HEK293 (cell line): ENCODE measurements at regions not wholly inside any gene's neighbourhood (a gene's known extent, or its start where the extent isn't known, plus 50 kb on each side); places are given as distances from the start of the nearest gene placed in this dataset.

Experiments
- CTCF ChIA-PET: fragments of 350-600 bp; formaldehyde crosslinking; extraction: SDS; loops from one replicate; lab custom pipeline; 2021; ENCODE audit warnings: antibody characterized with exemption; lab: Yijun Ruan, JAX
- POLR2A ChIA-PET: fragments of 300-600 bp; formaldehyde crosslinking; extraction: SDS; loops from one replicate; lab custom pipeline; 2020; ENCODE audit warnings: antibody characterized with exemption, inconsistent platforms; lab: Yijun Ruan, JAX
- H3K27ac ChIP-seq: fragments of 200-500 bp; sonication (Bioruptor generic); 2 replicates; pipeline ENCODE4 v1.5.1; 2014; ENCODE audit warnings: low read depth, low read length, control low read depth, inconsistent platforms; ENCODE audit errors: extremely low read depth
- H3K36me3 ChIP-seq, 2 experiments: fragments of 200-500 bp in 1 of 2; sonication (Bioruptor generic) in 1 of 2; 1 replicate in 1 of 2; 2 replicates in 1 of 2; pipeline ENCODE4 v1.5.1; 2014 to 2017; ENCODE audit warnings: inconsistent platforms in 2 of 2, low read length in 2 of 2; ENCODE audit not compliant: control insufficient read depth in 2 of 2, insufficient read depth in 1 of 2
- H3K4me1 ChIP-seq: fragments of 200-500 bp; sonication (Bioruptor generic); 2 replicates; pipeline ENCODE4 v1.5.1; 2014; ENCODE audit warnings: mild to moderate bottlenecking, low read length, inconsistent platforms; ENCODE audit not compliant: control insufficient read depth, insufficient read depth
- H3K4me3 ChIP-seq: 2 replicates; pipeline ENCODE4 v1.5.1; 2011; ENCODE audit warnings: low read depth, mild to moderate bottlenecking, control low read depth, low read length, moderate library complexity
- H3K9me3 ChIP-seq: fragments of 200-500 bp; sonication (Bioruptor generic); 2 replicates; pipeline ENCODE4 v1.5.1; 2014; ENCODE audit warnings: low read depth, low read length, inconsistent platforms; ENCODE audit not compliant: control insufficient read depth, insufficient read depth
- GLI2 ChIP-seq: fragments of 450-650 bp; formaldehyde crosslinking; IDR thresholded peaks from 2 replicates; pipeline ENCODE4; 2017; ENCODE audit warnings: missing biosample characterization, missing genetic modification characterization, low read depth, borderline replicate concordance
- HOXC10 ChIP-seq: sonication (generic); formaldehyde crosslinking; IDR thresholded peaks from 2 replicates; pipeline ENCODE4 v1.8.1; 2023; ENCODE audit warnings: mild to moderate bottlenecking, missing genetic modification reagents
- IKZF3 ChIP-seq: fragments of 450-650 bp; IDR thresholded peaks from 2 replicates; pipeline ENCODE4 v1.5.0; 2018; ENCODE audit warnings: missing biosample characterization, mild to moderate bottlenecking, missing genetic modification characterization, moderate library complexity
- SP2 ChIP-seq: fragments of 450-650 bp; formaldehyde crosslinking; IDR thresholded peaks from 2 replicates; pipeline ENCODE4 v1.5.1; 2016; ENCODE audit warnings: missing biosample characterization, missing genetic modification characterization
- TRIM28 ChIP-seq: IDR thresholded peaks from 2 replicates; pipeline ENCODE4 v1.6.1; 2011; ENCODE audit warnings: low read length, control low read depth, borderline replicate concordance
- ZNF121 ChIP-seq: fragments of 450-650 bp; formaldehyde crosslinking; IDR thresholded peaks from 2 replicates; pipeline ENCODE4 v1.5.1; 2016; ENCODE audit warnings: missing biosample characterization, missing genetic modification characterization
- ZNF157 ChIP-seq: fragments of 450-650 bp; formaldehyde crosslinking; IDR thresholded peaks from 2 replicates; pipeline ENCODE4 v1.5.1; 2016; ENCODE audit warnings: missing biosample characterization, missing genetic modification characterization
- ZNF174 ChIP-seq: fragments of 450-650 bp; formaldehyde crosslinking; IDR thresholded peaks from 2 replicates; pipeline ENCODE4 v1.5.0; 2017; ENCODE audit warnings: missing biosample characterization, mild to moderate bottlenecking, missing genetic modification characterization
- ZNF248 ChIP-seq: fragments of 450-650 bp; formaldehyde crosslinking; IDR thresholded peaks from 2 replicates; pipeline ENCODE4 v1.5.1; 2017; ENCODE audit warnings: missing biosample characterization, missing genetic modification characterization
- ZNF354C ChIP-seq: fragments of 450-650 bp; formaldehyde crosslinking; IDR thresholded peaks from 2 replicates; pipeline ENCODE4 v1.5.1; 2016; ENCODE audit warnings: missing biosample characterization, missing genetic modification characterization, low read depth, borderline replicate concordance
- ZNF366 ChIP-seq: fragments of 450-650 bp; formaldehyde crosslinking; conservative IDR thresholded peaks from 2 replicates; pipeline ENCODE4 v1.5.1; 2016; ENCODE audit warnings: missing biosample characterization, missing genetic modification characterization
- ZNF423 ChIP-seq: fragments of 450-650 bp; formaldehyde crosslinking; IDR thresholded peaks from 2 replicates; pipeline ENCODE4 v1.5.1; 2016; ENCODE audit warnings: missing biosample characterization, missing genetic modification characterization
- ZNF664 ChIP-seq: fragments of 450-650 bp; formaldehyde crosslinking; IDR thresholded peaks from 2 replicates; pipeline ENCODE4 v1.5.1; 2016; ENCODE audit warnings: missing biosample characterization, missing genetic modification characterization
- ZNF76 ChIP-seq: fragments of 450-650 bp; formaldehyde crosslinking; IDR thresholded peaks from 2 replicates; pipeline ENCODE4; 2016; ENCODE audit warnings: low read depth, missing biosample characterization, missing genetic modification characterization, borderline replicate concordance
- ZSCAN5A ChIP-seq: fragments of 450-650 bp; formaldehyde crosslinking; IDR thresholded peaks from 2 replicates; pipeline ENCODE4 v1.5.1; 2016; ENCODE audit warnings: missing biosample characterization, missing genetic modification characterization
- TF ChIP-seq, protein P1 (sequence below): fragments of 450-650 bp; formaldehyde crosslinking; IDR thresholded peaks from 2 replicates; pipeline ENCODE4 v1.5.1; 2016; ENCODE audit warnings: missing biosample characterization, missing genetic modification characterization
- TF ChIP-seq, protein P2 (sequence below): fragments of 450-650 bp; formaldehyde crosslinking; IDR thresholded peaks from 2 replicates; pipeline ENCODE4 v1.5.1; 2017; ENCODE audit warnings: missing biosample characterization, missing genetic modification characterization
- TF ChIP-seq, protein P3 (sequence below): fragments of 450-650 bp; formaldehyde crosslinking; IDR thresholded peaks from 2 replicates; pipeline ENCODE4 v1.5.1; 2016; ENCODE audit warnings: missing biosample characterization, missing genetic modification characterization
- TF ChIP-seq, protein P4 (sequence below): fragments of 450-650 bp; formaldehyde crosslinking; IDR thresholded peaks from 2 replicates; pipeline ENCODE4 v1.5.1; 2017; ENCODE audit warnings: missing biosample characterization, missing genetic modification characterization
- TF ChIP-seq, protein P5 (sequence below): sonication (generic); formaldehyde crosslinking; IDR thresholded peaks from 2 replicates; pipeline ENCODE4 v1.8.1; 2022; ENCODE audit warnings: mild to moderate bottlenecking, moderate library complexity, missing genetic modification reagents

- no peaks in the 10 kb centered on the region for H3K4me1 ChIP-seq
- no peak overlapping the region for H3K4me3 ChIP-seq
- no peaks in the 10 kb centered on the region for H3K9me3 ChIP-seq
- H3K27ac ChIP-seq: no peak overlapping the region
- TF ChIP-seq, protein P1, sequence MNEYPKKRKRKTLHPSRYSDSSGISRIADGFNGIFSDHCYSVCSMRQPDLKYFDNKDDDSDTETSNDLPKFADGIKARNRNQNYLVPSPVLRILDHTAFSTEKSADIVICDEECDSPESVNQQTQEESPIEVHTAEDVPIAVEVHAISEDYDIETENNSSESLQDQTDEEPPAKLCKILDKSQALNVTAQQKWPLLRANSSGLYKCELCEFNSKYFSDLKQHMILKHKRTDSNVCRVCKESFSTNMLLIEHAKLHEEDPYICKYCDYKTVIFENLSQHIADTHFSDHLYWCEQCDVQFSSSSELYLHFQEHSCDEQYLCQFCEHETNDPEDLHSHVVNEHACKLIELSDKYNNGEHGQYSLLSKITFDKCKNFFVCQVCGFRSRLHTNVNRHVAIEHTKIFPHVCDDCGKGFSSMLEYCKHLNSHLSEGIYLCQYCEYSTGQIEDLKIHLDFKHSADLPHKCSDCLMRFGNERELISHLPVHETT (tag by site-specific recombination): no peak
- TF ChIP-seq GLI2 (no peak), ZNF76 (tag by site-specific recombination) (no peak)
- no peaks in the 10 kb centered on the region for H3K36me3 ChIP-seq
- CTCF ChIA-PET: interaction anchor here (0.5 to 0.6 kb wide), 3 partner anchors 196 to 480 kb away, joined by 3 read pairs; no protein-coding TSS in a partner anchor
- POLR2A ChIA-PET: no interaction called here
These were observed 70.1 kb upstream of the E2F3 start for GRCh38 chr6:20331625-20332024.

- Histone ChIP-seq H3K9me3 (no peaks in the 10 kb centered on the region), H3K4me1 (no peaks in the 10 kb centered on the region), H3K4me3 (no peak overlapping the region), H3K36me3 (no peaks in the 10 kb centered on the region), H3K27ac (no peak overlapping the region)
- ChIA-PET POLR2A (no interaction called here), CTCF (interaction anchor here (0.7 kb wide), 1 partner anchor 26 kb away, joined by 3 read pairs; no protein-coding TSS in a partner anchor)
- TF ChIP-seq ZNF121 (tag by site-specific recombination) (no peak), ZNF664 (tag by site-specific recombination) (no peak), HOXC10 (CRISPR knock-in tag) (no peak), ZNF366 (tag by site-specific recombination) (no peak), TRIM28 (no peak), ZNF157 (tag by site-specific recombination) (no peak), IKZF3 (no peak), SP2 (no peak), ZNF174 (tag by site-specific recombination) (no peak), ZSCAN5A (tag by site-specific recombination) (no peak)
- TF ChIP-seq, protein P2, sequence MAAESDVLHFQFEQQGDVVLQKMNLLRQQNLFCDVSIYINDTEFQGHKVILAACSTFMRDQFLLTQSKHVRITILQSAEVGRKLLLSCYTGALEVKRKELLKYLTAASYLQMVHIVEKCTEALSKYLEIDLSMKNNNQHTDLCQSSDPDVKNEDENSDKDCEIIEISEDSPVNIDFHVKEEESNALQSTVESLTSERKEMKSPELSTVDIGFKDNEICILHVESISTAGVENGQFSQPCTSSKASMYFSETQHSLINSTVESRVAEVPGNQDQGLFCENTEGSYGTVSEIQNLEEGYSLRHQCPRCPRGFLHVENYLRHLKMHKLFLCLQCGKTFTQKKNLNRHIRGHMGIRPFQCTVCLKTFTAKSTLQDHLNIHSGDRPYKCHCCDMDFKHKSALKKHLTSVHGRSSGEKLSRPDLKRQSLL (tag by site-specific recombination): no peak
These were observed 69.2 kb upstream of the E2F3 start for GRCh38 chr6:20332441-20333006.

DNA sequence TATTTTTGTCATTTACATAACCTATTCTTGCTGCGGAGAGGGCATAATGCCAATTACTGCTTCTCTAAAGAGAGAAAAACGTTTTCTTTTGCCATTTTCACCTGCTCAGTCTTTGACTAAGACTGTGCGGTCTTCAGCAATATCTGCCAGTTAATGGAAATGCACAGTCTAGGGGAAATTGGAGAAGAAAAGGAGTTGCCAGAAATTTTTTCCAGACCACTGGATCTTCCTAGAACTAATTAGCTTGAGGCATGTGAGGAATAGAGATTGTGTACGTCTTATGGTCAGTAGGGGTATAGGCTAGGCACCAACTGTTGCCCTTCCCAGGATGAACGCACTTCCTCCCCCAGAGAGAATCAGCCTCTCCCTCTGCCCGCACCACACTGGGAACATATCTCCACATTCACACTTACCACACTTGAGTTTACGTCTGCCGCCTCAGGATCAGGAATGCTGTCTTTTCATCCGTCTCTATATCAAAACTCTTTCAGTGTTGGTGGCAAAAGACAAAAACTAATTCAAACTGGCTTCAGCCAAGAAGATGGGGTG lies 67.9 kb upstream of the E2F3 start:
- POLR2A ChIA-PET: no interaction called here
- CTCF ChIA-PET: no interaction called here
- H3K27ac ChIP-seq: no peak overlapping the region

More for the DNA sequence above, 67.9 kb upstream of the E2F3 start:
- TF ChIP-seq ZNF354C (tag by site-specific recombination) (no peak), ZNF423 (tag by site-specific recombination) (no peak), ZNF248 (tag by site-specific recombination) (no peak), IKZF3 (no peak), ZNF366 (tag by site-specific recombination) (no peak)
- TF ChIP-seq, protein P3, sequence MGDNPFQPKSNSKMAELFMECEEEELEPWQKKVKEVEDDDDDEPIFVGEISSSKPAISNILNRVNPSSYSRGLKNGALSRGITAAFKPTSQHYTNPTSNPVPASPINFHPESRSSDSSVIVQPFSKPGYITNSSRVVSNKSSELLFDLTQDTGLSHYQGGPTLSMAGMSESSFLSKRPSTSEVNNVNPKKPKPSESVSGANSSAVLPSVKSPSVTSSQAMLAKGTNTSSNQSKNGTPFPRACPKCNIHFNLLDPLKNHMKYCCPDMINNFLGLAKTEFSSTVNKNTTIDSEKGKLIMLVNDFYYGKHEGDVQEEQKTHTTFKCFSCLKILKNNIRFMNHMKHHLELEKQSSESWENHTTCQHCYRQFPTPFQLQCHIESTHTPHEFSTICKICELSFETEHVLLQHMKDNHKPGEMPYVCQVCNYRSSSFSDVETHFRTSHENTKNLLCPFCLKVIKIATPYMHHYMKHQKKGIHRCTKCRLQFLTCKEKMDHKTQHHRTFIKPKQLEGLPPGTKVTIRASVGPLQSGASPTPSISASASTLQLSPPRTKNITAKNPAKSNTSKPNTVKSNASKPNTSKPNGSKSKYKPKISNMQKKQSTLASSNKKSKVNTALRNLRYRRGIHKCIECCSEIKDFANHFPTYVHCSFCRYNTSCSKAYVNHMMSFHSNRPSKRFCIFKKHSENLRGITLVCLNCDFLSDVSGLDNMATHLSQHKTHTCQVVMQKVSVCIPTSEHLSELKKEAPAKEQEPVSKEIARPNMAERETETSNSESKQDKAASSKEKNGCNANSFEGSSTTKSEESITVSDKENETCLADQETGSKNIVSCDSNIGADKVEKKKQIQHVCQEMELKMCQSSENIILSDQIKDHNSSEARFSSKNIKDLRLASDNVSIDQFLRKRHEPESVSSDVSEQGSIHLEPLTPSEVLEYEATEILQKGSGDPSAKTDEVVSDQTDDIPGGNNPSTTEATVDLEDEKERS (tag by site-specific recombination): no peak
- TF ChIP-seq, protein P4, sequence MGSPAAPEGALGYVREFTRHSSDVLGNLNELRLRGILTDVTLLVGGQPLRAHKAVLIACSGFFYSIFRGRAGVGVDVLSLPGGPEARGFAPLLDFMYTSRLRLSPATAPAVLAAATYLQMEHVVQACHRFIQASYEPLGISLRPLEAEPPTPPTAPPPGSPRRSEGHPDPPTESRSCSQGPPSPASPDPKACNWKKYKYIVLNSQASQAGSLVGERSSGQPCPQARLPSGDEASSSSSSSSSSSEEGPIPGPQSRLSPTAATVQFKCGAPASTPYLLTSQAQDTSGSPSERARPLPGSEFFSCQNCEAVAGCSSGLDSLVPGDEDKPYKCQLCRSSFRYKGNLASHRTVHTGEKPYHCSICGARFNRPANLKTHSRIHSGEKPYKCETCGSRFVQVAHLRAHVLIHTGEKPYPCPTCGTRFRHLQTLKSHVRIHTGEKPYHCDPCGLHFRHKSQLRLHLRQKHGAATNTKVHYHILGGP (tag by site-specific recombination): no peak
- TF ChIP-seq, protein P5, sequence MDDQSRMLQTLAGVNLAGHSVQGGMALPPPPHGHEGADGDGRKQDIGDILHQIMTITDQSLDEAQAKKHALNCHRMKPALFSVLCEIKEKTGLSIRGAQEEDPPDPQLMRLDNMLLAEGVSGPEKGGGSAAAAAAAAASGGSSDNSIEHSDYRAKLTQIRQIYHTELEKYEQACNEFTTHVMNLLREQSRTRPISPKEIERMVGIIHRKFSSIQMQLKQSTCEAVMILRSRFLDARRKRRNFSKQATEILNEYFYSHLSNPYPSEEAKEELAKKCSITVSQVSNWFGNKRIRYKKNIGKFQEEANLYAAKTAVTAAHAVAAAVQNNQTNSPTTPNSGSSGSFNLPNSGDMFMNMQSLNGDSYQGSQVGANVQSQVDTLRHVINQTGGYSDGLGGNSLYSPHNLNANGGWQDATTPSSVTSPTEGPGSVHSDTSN (CRISPR knock-in tag): no peak
- Histone ChIP-seq H3K4me1 (no peaks in the 10 kb centered on the region), H3K9me3 (no peaks in the 10 kb centered on the region), H3K36me3 (no peaks in the 10 kb centered on the region), H3K4me3 (no peak overlapping the region)
